Smooth muscle cell (in vitro differentiated cells): ENCODE measurements at regions not wholly inside any gene's neighbourhood (a gene's known extent, or its start where the extent isn't known, plus 50 kb on each side); places are given as distances from the start of the nearest gene placed in this dataset.

Experiments used
- DNase-seq: peaks from one replicate; lab custom pipeline; 2025; ENCODE audit not compliant: unreplicated experiment; lab: John Stamatoyannopoulos, UW
- H2AFZ ChIP-seq: fragments of 200-600 bp; sonication (generic); 2 replicates; pipeline ENCODE4 v1.6.0; 2016; ENCODE audit warnings: antibody characterized with exemption, low read depth, mild to moderate bottlenecking
- H3F3A ChIP-seq: fragments of 200-600 bp; sonication (generic); 2 replicates; pipeline ENCODE4 v1.6.0; 2017; ENCODE audit warnings: antibody characterized with exemption, low read depth
- H3K27ac ChIP-seq: fragments of 200-600 bp; sonication (generic); 2 replicates; pipeline ENCODE4 v1.5.1; 2016; ENCODE audit warnings: low read depth, mild to moderate bottlenecking
- H3K27me3 ChIP-seq: fragments of 200-600 bp; sonication (generic); 2 replicates; pipeline ENCODE4 v1.6.1; 2016; ENCODE audit warnings: low read depth, mild to moderate bottlenecking
- H3K36me3 ChIP-seq: fragments of 200-600 bp; sonication (generic); 2 replicates; pipeline ENCODE4 v1.5.1; 2016; ENCODE audit warnings: low read depth
- H3K4me1 ChIP-seq: fragments of 200-600 bp; sonication (generic); 2 replicates; pipeline ENCODE4 v1.5.1; 2016; ENCODE audit warnings: low read depth
- H3K4me2 ChIP-seq: fragments of 200-600 bp; sonication (generic); 2 replicates; pipeline ENCODE4 v1.6.0; 2016; ENCODE audit warnings: mild to moderate bottlenecking
- H3K4me3 ChIP-seq: fragments of 200-600 bp; sonication (generic); 2 replicates; pipeline ENCODE4 v1.5.1; 2016; ENCODE audit warnings: mild to moderate bottlenecking
- H3K79me2 ChIP-seq: fragments of 200-600 bp; sonication (generic); 2 replicates; pipeline ENCODE4 v1.6.0; 2016; ENCODE audit warnings: low read depth, mild to moderate bottlenecking
- H3K9ac ChIP-seq: fragments of 200-600 bp; sonication (generic); 2 replicates; pipeline ENCODE4 v1.6.0; 2016; ENCODE audit warnings: low read depth
- H3K9me3 ChIP-seq: fragments of 200-600 bp; sonication (generic); replicated peaks from 2 replicates; pipeline ENCODE4 v1.5.1; 2016; ENCODE audit warnings: low read depth
- H4K20me1 ChIP-seq: fragments of 200-600 bp; sonication (generic); 2 replicates; pipeline ENCODE4 v1.6.0; 2016; ENCODE audit warnings: low read depth
- WGBS: methylation state at CpG from one replicate; pipeline ENCODE4 v1.1.7; 2016; ENCODE audit warnings: low lambda C conversion rate; 5-methylcytosine and 5-hydroxymethylcytosine counted together
- TF ChIP-seq, protein P1 (sequence below): fragments of 200-600 bp; sonication (generic); IDR thresholded peaks from 2 replicates; pipeline ENCODE4 v1.5.1; 2017; ENCODE audit warnings: borderline replicate concordance, mild to moderate bottlenecking, antibody characterized with exemption; ENCODE audit not compliant: insufficient read depth, poor library complexity, severe bottlenecking

DNA sequence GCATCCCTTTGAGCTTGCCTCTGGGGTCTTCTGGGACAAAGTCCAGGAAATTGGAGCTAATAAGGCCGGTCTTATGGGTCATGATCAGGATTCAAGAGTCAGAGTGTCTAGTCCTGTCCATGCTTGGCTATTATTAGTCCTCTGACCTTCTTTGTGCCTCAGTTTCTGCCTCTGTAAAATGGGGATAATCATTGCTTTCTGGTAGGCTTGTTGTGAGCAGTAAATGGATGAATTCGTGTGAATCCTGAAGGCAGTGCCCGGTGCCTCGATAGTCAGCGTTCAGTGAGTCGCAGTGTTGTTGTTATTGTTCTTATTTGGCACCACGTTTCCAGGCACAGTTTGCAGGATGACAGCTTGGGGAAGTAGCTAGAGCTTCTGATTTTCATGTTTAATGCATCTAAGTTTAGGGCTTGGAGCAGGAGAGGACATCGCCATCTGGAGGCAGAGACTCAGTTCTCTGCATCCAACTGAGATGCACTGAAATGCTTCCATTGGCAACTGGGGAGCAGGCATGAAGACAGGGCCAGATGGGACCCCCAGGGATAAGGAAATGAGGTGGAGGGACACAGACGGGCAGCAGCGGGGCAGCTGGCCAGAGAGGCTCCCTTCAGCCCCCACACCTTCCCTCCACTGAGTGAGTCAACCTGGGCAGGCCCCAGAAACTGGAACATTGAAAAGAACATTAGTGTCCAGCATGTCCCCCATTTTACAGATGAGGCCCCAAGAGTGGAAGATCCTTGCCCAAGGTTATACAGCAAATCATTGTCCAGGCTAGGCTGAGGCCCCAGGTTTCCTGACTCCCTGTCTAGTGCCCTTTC is 160.3 kb downstream of the PTPRU start:
- H3K27me3 ChIP-seq = no peaks in the 10 kb centered on the region
- no peak overlapping the region for H3K9ac ChIP-seq
- WGBS = 85% methylated on average over 10 of the region's 10 CpGs
- no peak overlapping the region for H3K4me2 ChIP-seq
- no peaks in the 10 kb centered on the region for H3K9me3 ChIP-seq
- no peaks in the 10 kb centered on the region for H3K4me1 ChIP-seq
- H2AFZ ChIP-seq = no peak overlapping the region
- DNase-seq = no peak
- no peaks in the 10 kb centered on the region for H3F3A ChIP-seq
- H3K4me3 ChIP-seq = no peak overlapping the region
- H4K20me1 ChIP-seq = no peaks in the 10 kb centered on the region
- TF ChIP-seq, protein P1, sequence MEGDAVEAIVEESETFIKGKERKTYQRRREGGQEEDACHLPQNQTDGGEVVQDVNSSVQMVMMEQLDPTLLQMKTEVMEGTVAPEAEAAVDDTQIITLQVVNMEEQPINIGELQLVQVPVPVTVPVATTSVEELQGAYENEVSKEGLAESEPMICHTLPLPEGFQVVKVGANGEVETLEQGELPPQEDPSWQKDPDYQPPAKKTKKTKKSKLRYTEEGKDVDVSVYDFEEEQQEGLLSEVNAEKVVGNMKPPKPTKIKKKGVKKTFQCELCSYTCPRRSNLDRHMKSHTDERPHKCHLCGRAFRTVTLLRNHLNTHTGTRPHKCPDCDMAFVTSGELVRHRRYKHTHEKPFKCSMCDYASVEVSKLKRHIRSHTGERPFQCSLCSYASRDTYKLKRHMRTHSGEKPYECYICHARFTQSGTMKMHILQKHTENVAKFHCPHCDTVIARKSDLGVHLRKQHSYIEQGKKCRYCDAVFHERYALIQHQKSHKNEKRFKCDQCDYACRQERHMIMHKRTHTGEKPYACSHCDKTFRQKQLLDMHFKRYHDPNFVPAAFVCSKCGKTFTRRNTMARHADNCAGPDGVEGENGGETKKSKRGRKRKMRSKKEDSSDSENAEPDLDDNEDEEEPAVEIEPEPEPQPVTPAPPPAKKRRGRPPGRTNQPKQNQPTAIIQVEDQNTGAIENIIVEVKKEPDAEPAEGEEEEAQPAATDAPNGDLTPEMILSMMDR = no peak
- no peak overlapping the region for H3K27ac ChIP-seq
- no peaks in the 10 kb centered on the region for H3K79me2 ChIP-seq
- no peaks in the 10 kb centered on the region for H3K36me3 ChIP-seq

DNA sequence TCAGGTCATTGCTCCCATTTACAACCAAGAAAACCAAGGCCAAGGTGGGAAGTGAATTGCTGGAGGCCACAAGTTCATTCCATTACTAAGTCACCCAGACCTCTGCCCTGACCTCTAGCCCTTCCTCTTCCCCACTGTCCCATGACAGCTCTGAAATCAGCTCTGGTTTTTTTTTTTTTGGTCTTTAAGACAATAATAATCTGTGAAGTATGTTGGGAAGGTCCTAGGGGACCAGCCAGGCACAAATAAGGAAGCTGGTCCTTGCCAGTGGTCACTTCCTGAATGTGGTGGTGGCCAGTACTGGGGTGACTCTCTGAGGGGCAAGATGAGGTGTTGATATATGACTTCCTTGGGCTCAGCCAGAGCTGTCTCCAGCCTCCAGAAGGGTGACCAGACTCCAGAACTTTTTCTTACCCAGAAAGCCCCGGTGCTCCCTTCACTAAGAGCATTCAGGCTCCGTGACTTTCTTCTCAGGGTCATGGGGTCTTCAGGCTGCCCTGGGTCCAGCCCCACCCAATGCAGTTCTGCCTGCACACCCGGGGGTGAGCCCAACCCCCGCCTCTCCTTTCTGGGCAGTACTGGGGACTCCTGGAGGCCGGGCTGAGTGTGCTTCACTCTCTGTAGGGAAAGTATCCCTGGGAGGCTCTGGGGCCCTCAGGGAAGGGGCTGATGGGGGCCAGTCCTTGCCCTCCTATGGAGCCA is 159.6 kb downstream of the PTPRU start:
- Histone ChIP-seq H3K27ac (no peak overlapping the region), H3K79me2 (no peaks in the 10 kb centered on the region), H3K9ac (no peak overlapping the region), H2AFZ (no peak overlapping the region), H3K4me3 (no peak overlapping the region), H3K4me1 (no peaks in the 10 kb centered on the region), H3K27me3 (no peaks in the 10 kb centered on the region), H3F3A (no peaks in the 10 kb centered on the region), H3K9me3 (no peaks in the 10 kb centered on the region), H4K20me1 (no peaks in the 10 kb centered on the region), H3K36me3 (no peaks in the 10 kb centered on the region), H3K4me2 (no peak overlapping the region)
- TF ChIP-seq, protein P1 = no peak
- 69% methylated on average over 5 of the region's 5 CpGs for WGBS
- DNase-seq = no peak

DNA sequence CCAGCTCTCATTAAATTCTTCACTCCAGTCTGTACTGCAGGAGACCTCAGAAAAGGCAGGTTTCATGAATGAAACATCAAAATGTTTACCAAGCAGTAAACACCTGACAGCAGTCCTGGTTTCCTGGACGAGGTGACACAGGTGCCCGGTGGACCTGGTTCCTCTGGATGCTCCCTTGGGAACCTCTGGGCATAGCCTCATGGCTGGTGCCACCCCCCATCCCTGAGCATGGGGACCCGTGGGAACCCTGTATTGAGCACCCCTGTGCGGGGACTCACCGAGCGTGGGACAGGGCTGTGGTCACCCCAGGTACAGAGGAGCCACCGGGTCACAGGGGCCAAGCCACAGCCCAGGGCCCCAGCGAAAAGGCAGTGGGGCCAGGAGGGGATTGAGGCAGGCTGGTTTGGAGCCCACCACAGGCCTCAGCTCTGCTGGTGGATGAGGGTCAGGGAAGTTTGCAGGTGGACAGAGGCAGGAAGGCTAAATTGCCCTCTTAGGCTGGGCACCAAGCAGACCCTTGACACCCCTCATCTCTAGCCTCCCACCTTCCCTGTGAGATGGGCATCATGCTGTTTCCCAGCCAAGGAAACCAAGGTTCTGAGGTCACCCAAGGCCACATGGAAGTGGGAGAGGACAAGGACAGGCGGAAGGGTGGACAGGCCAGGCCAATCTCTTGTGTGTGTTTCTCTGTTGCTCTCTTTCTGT is 158.4 kb downstream of the PTPRU start:
- no peaks in the 10 kb centered on the region for H3F3A ChIP-seq
- H3K27ac ChIP-seq = no peak overlapping the region
- H3K36me3 ChIP-seq = no peaks in the 10 kb centered on the region
- no peaks in the 10 kb centered on the region for H4K20me1 ChIP-seq
- no peak overlapping the region for H3K4me3 ChIP-seq
- no peaks in the 10 kb centered on the region for H3K4me1 ChIP-seq
- H3K9ac ChIP-seq = no peak overlapping the region
- no peak for DNase-seq
- TF ChIP-seq, protein P1 = no peak
- no peaks in the 10 kb centered on the region for H3K9me3 ChIP-seq
- 98% methylated on average over 9 of the region's 9 CpGs for WGBS
- no peaks in the 10 kb centered on the region for H3K27me3 ChIP-seq
- no peak overlapping the region for H2AFZ ChIP-seq
- no peaks in the 10 kb centered on the region for H3K79me2 ChIP-seq
- H3K4me2 ChIP-seq = no peak overlapping the region
